ENCODE measurements at regions not wholly inside any gene's neighbourhood (a gene's known extent, or its start where the extent isn't known, plus 50 kb on each side); places are given as distances from the start of the nearest gene placed in this dataset.

DNA sequence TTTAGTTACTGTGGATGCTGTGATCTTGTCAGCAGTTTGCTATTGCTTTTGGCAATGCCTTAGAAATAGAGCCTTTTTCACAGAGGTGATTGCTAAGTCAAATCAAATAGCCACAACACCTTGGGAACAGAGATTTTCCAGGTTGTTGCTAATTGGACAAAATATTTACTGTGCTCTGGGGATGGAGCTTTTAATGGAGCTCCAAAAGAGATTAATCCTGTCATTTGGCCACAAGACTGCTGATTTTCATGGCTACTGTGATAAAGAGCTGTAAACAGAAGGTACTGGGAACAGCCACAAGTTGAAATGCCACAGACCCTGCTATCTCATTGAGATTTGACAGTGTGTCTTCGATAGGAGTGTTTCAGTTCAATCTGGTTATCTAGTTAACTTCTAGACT lies 1715.2 kb upstream of the ADGRL3 start:
- TF ChIP-seq, protein P1, sequence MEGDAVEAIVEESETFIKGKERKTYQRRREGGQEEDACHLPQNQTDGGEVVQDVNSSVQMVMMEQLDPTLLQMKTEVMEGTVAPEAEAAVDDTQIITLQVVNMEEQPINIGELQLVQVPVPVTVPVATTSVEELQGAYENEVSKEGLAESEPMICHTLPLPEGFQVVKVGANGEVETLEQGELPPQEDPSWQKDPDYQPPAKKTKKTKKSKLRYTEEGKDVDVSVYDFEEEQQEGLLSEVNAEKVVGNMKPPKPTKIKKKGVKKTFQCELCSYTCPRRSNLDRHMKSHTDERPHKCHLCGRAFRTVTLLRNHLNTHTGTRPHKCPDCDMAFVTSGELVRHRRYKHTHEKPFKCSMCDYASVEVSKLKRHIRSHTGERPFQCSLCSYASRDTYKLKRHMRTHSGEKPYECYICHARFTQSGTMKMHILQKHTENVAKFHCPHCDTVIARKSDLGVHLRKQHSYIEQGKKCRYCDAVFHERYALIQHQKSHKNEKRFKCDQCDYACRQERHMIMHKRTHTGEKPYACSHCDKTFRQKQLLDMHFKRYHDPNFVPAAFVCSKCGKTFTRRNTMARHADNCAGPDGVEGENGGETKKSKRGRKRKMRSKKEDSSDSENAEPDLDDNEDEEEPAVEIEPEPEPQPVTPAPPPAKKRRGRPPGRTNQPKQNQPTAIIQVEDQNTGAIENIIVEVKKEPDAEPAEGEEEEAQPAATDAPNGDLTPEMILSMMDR (IDR thresholded peaks at IDR 0.05; ENCODE audit: insufficient read depth, low read depth, low read length): no peak
- TF ChIP-seq EZH2 (IDR thresholded peaks at IDR 0.05; ENCODE audit: insufficient read depth, low read length): no peak

Data from astrocyte (in vitro differentiated cells and primary cell).